ENCODE measurements at regions not wholly inside any gene's neighbourhood (a gene's known extent, or its start where the extent isn't known, plus 50 kb on each side); places are given as distances from the start of the nearest gene placed in this dataset.

DNA sequence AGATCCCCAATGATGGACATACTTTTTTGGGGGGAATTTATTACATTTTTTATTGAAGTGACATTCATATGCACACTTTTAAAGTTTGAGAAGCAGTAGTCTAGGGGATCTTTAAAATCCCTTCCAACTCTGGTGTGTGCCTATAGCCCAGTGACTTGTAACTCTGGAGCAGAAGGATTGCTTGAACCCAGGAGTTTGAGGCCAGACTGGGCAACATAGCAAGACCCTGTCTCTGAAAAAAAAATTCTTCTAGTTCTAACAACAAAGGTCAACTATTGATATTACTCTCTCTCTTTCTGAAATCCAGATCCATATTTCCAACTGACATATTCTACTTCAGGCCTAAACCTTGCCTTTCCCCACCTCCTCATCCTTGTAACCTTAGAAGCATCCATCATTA is 148.2 kb upstream of the SPRY4 start:
- TF ChIP-seq POLR2AphosphoS5 (IDR thresholded peaks at IDR 0.05; ENCODE audit: insufficient read depth, low read depth, low read length), result no peak
- no peak for TF ChIP-seq POLR2A (IDR thresholded peaks at IDR 0.05; ENCODE audit: low read depth, low read length)
- TF ChIP-seq, protein P1, sequence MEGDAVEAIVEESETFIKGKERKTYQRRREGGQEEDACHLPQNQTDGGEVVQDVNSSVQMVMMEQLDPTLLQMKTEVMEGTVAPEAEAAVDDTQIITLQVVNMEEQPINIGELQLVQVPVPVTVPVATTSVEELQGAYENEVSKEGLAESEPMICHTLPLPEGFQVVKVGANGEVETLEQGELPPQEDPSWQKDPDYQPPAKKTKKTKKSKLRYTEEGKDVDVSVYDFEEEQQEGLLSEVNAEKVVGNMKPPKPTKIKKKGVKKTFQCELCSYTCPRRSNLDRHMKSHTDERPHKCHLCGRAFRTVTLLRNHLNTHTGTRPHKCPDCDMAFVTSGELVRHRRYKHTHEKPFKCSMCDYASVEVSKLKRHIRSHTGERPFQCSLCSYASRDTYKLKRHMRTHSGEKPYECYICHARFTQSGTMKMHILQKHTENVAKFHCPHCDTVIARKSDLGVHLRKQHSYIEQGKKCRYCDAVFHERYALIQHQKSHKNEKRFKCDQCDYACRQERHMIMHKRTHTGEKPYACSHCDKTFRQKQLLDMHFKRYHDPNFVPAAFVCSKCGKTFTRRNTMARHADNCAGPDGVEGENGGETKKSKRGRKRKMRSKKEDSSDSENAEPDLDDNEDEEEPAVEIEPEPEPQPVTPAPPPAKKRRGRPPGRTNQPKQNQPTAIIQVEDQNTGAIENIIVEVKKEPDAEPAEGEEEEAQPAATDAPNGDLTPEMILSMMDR (IDR thresholded peaks at IDR 0.05; ENCODE audit: extremely low read depth in 1 of 2, insufficient read depth in 1 of 2, low read depth in 1 of 2, low read length in 2 of 2), result no peak
- TF ChIP-seq, protein P2, sequence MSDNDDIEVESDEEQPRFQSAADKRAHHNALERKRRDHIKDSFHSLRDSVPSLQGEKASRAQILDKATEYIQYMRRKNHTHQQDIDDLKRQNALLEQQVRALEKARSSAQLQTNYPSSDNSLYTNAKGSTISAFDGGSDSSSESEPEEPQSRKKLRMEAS (IDR thresholded peaks at IDR 0.05; ENCODE audit: insufficient read depth, insufficient read length), result no peak
- TF ChIP-seq JUN (IDR thresholded peaks at IDR 0.05; ENCODE audit: borderline replicate concordance, insufficient read depth, insufficient read length, low read depth), result no peak
- TF ChIP-seq EZH2 (IDR thresholded peaks at IDR 0.05; ENCODE audit: borderline replicate concordance, low read depth, low read length, severe bottlenecking), result no peak
- no peak for TF ChIP-seq MYC (IDR thresholded peaks at IDR 0.05; ENCODE audit: low read depth, low read length)
- TF ChIP-seq FOS (IDR thresholded peaks at IDR 0.05; ENCODE audit: borderline replicate concordance, insufficient read depth, low read length), result no peak
